ENCODE measurements at regions not wholly inside any gene's neighbourhood (a gene's known extent, or its start where the extent isn't known, plus 50 kb on each side); places are given as distances from the start of the nearest gene placed in this dataset.

DNA sequence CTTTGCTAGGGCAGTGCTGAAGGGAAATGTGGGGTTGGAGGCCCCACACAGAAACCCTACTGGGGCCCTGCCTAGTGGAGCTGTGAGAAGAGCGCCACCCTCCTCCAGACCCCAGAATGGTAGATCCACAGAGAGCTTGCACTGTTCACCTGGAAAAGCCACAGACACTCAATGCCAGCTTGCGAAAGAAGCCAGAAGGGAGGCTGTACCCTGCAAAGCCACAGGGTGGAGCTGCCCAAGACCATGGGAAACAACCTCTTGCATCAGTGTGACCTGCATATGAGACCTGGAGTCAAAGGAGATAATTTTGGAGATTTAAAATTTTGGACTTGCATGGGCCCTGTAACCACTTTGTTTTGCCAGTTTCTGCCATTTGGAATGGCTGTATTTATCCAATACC lies 615.4 kb upstream of the MIR17HG start:
- TF ChIP-seq, protein P1, sequence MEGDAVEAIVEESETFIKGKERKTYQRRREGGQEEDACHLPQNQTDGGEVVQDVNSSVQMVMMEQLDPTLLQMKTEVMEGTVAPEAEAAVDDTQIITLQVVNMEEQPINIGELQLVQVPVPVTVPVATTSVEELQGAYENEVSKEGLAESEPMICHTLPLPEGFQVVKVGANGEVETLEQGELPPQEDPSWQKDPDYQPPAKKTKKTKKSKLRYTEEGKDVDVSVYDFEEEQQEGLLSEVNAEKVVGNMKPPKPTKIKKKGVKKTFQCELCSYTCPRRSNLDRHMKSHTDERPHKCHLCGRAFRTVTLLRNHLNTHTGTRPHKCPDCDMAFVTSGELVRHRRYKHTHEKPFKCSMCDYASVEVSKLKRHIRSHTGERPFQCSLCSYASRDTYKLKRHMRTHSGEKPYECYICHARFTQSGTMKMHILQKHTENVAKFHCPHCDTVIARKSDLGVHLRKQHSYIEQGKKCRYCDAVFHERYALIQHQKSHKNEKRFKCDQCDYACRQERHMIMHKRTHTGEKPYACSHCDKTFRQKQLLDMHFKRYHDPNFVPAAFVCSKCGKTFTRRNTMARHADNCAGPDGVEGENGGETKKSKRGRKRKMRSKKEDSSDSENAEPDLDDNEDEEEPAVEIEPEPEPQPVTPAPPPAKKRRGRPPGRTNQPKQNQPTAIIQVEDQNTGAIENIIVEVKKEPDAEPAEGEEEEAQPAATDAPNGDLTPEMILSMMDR (IDR thresholded peaks at IDR 0.05; ENCODE audit: low read depth, low read length), result no peak
- TF ChIP-seq EZH2phosphoT487 (IDR thresholded peaks at IDR 0.05; ENCODE audit: low read depth), result no peak

Data from OCI-LY3 (cell line).